H1 (cell line): ENCODE measurements at regions not wholly inside any gene's neighbourhood (a gene's known extent, or its start where the extent isn't known, plus 50 kb on each side); places are given as distances from the start of the nearest gene placed in this dataset.

ENCODE experiments used
- CTCF ChIA-PET: fragments of 300-600 bp; sonication (Branson Sonifier 250); formaldehyde crosslinking; loops from one replicate; lab custom pipeline; 2021; ENCODE audit not compliant: partially characterized antibody; lab: Charles Lee
- POLR2A ChIA-PET: fragments of 300-600 bp; sonication (Branson Sonifier 250); formaldehyde crosslinking; loops from one replicate; lab custom pipeline; 2021; ENCODE audit warnings: inconsistent platforms; ENCODE audit not compliant: partially characterized antibody; lab: Charles Lee
- DNase-seq, 2 experiments: peaks; one replicate each; pipeline versions ENCODE4 v3.0.0 to v3.0.0-alpha.2; 2010 to 2022; ENCODE audit warnings: low spot score in 2 of 2, low read depth in 1 of 2, mixed read lengths in 1 of 2
- FAIRE-seq: peaks from 2 replicates; lab custom pipeline; 2011; peaks lifted over from hg19 to GRCh38; lab: Jason Lieb, UNC
- H2AFZ ChIP-seq: 2 replicates; pipeline ENCODE4 v1.8.1; 2012; ENCODE audit warnings: low read length, inconsistent platforms
- H2AK5ac ChIP-seq: 2 replicates; pipeline ENCODE4 v1.6.1; 2013; ENCODE audit warnings: low read depth, low read length
- H2BK120ac ChIP-seq: replicated peaks from 2 replicates; pipeline ENCODE3; 2013; ENCODE audit warnings: low read depth, low read length, inconsistent platforms
- H2BK12ac ChIP-seq: 2 replicates; pipeline ENCODE4 v1.6.1; 2013; ENCODE audit warnings: low read depth, low read length
- H2BK15ac ChIP-seq: 2 replicates; pipeline ENCODE4 v1.6.1; 2013; ENCODE audit warnings: low read length
- H2BK20ac ChIP-seq: 2 replicates; pipeline ENCODE4 v1.6.1; 2013; ENCODE audit warnings: low read length
- H2BK5ac ChIP-seq: 2 replicates; pipeline ENCODE4 v1.6.1; 2013; ENCODE audit warnings: low read depth, low read length
- H3K14ac ChIP-seq: 2 replicates; pipeline ENCODE4 v1.6.1; 2013; ENCODE audit warnings: inconsistent platforms; ENCODE audit not compliant: insufficient read length
- H3K18ac ChIP-seq: 2 replicates; pipeline ENCODE4 v1.6.1; 2013; ENCODE audit warnings: low read length; ENCODE audit errors: extremely low read depth
- H3K23ac ChIP-seq: 2 replicates; pipeline ENCODE4 v1.6.1; 2013; ENCODE audit warnings: inconsistent platforms; ENCODE audit not compliant: insufficient read length
- H3K23me2 ChIP-seq: 2 replicates; pipeline ENCODE4 v1.6.1; 2013; ENCODE audit warnings: low read depth, low read length
- H3K27ac ChIP-seq: 2 replicates; pipeline ENCODE4 v1.6.1; 2011; ENCODE audit warnings: low read depth, low read length, inconsistent platforms
- H3K27me3 ChIP-seq, 4 experiments: replicated peaks in 1 of 4; 1 replicate in 1 of 4; 2 replicates in 3 of 4; pipeline versions ENCODE4 v1.6.1 to v1.8.1; 2011 to 2013; ENCODE audit warnings: low read length in 3 of 4, mild to moderate bottlenecking in 3 of 4, inconsistent platforms in 2 of 4, mixed read lengths in 2 of 4, moderate library complexity in 1 of 4; ENCODE audit not compliant: control insufficient read depth in 3 of 4, insufficient read depth in 3 of 4; ENCODE audit errors: extremely low read depth in 1 of 4
- H3K36me3 ChIP-seq, 4 experiments: 2 replicates each; pipeline versions ENCODE4 v1.6.1 to v1.8.1; 2011 to 2013; ENCODE audit warnings: mild to moderate bottlenecking in 4 of 4, low read length in 3 of 4, moderate library complexity in 2 of 4, control low read depth in 1 of 4, inconsistent platforms in 1 of 4; ENCODE audit not compliant: insufficient read depth in 4 of 4, control insufficient read depth in 2 of 4
- H3K4ac ChIP-seq: replicated peaks from 2 replicates; pipeline ENCODE3; 2013; ENCODE audit warnings: low read length, low read depth, mixed read lengths, inconsistent platforms; ENCODE audit not compliant: insufficient read length
- H3K4me1 ChIP-seq, 4 experiments: replicated peaks in 1 of 4; 1 replicate in 1 of 4; 2 replicates in 3 of 4; pipeline versions ENCODE4 v1.6.1 to v1.8.1; 2011 to 2013; ENCODE audit warnings: low read length in 3 of 4, inconsistent platforms in 2 of 4, mixed read lengths in 1 of 4; ENCODE audit not compliant: insufficient read depth in 4 of 4, control insufficient read depth in 3 of 4
- H3K4me2 ChIP-seq, 2 experiments: 2 replicates each; pipeline versions ENCODE4 v1.6.1 to v1.8.1; 2011 to 2013; ENCODE audit warnings: low read depth in 2 of 2, low read length in 2 of 2, control low read depth in 1 of 2, inconsistent platforms in 1 of 2, mild to moderate bottlenecking in 1 of 2; ENCODE audit not compliant: insufficient read depth in 1 of 2
- H3K4me3 ChIP-seq, 4 experiments: fragments of 200-600, 300-600 bp in 1 of 4; sonication (generic), shearing (Covaris generic), sonication (Bioruptor Twin) in 1 of 4; 2 replicates each; pipeline versions ENCODE4 v1.5.1 to v1.8.1; 2011 to 2016; ENCODE audit warnings: low read length in 4 of 4, low read depth in 3 of 4, control low read depth in 2 of 4, inconsistent platforms in 2 of 4, mild to moderate bottlenecking in 2 of 4, mixed read lengths in 1 of 4, moderate library complexity in 1 of 4; ENCODE audit not compliant: insufficient read depth in 2 of 4; ENCODE audit errors: extremely low read depth in 1 of 4
- H3K56ac ChIP-seq: replicated peaks from 2 replicates; pipeline ENCODE3; 2013; ENCODE audit warnings: low read depth, mild to moderate bottlenecking, mixed read lengths, low read length, inconsistent platforms; ENCODE audit not compliant: insufficient read length
- H3K79me1 ChIP-seq: 2 replicates; pipeline ENCODE4 v1.6.1; 2013; ENCODE audit warnings: low read depth, low read length, control low read depth
- H3K79me2 ChIP-seq, 2 experiments: 2 replicates each; pipeline versions ENCODE4 v1.6.1 to v1.8.1; 2012 to 2013; ENCODE audit warnings: low read length in 2 of 2, mild to moderate bottlenecking in 2 of 2, inconsistent platforms in 1 of 2; ENCODE audit not compliant: insufficient read depth in 2 of 2, control insufficient read depth in 1 of 2
- H3K9ac ChIP-seq, 4 experiments: replicated peaks in 1 of 4; 1 replicate in 1 of 4; 2 replicates in 3 of 4; pipeline versions ENCODE4 v1.6.1 to v1.8.1; 2011 to 2013; ENCODE audit warnings: low read depth in 3 of 4, low read length in 3 of 4, control low read depth in 2 of 4, mild to moderate bottlenecking in 2 of 4, moderate library complexity in 2 of 4, inconsistent platforms in 1 of 4; ENCODE audit errors: extremely low read depth in 1 of 4
- H3K9me3 ChIP-seq, 2 experiments: 2 replicates each; pipeline versions ENCODE4 v1.6.1 to v1.8.1; 2012 to 2013; ENCODE audit warnings: mild to moderate bottlenecking in 2 of 2, moderate library complexity in 2 of 2, control low read depth in 1 of 2, inconsistent platforms in 1 of 2, low read depth in 1 of 2, low read length in 1 of 2, mixed read lengths in 1 of 2; ENCODE audit not compliant: insufficient read depth in 2 of 2
- H4K20me1 ChIP-seq, 2 experiments: replicated peaks in 1 of 2; 2 replicates each; pipeline versions ENCODE3 to v1.8.1; 2011 to 2013; ENCODE audit warnings: inconsistent platforms in 2 of 2, low read length in 2 of 2, mild to moderate bottlenecking in 1 of 2; ENCODE audit not compliant: insufficient read depth in 2 of 2, control insufficient read depth in 1 of 2
- H4K5ac ChIP-seq: 2 replicates; pipeline ENCODE4 v1.6.1; 2013; ENCODE audit warnings: low read length, low read depth, mixed read lengths, inconsistent platforms; ENCODE audit not compliant: insufficient read length
- H4K8ac ChIP-seq: 2 replicates; pipeline ENCODE4 v1.8.0; 2013; ENCODE audit warnings: mild to moderate bottlenecking, moderate library complexity, low read length, inconsistent platforms; ENCODE audit not compliant: insufficient read depth; ENCODE audit errors: extremely low read depth
- H4K91ac ChIP-seq: replicated peaks from 2 replicates; pipeline ENCODE3; 2013; ENCODE audit warnings: low read length, mixed read lengths, inconsistent platforms; ENCODE audit not compliant: insufficient read length
- KDM1A ChIP-seq: fragments of 200-600, 300-600 bp; sonication (generic); IDR thresholded peaks from 2 replicates; pipeline ENCODE4 v1.7.1; 2016; ENCODE audit warnings: mild to moderate bottlenecking, low read length, borderline replicate concordance
- ZNF274 ChIP-seq: IDR thresholded peaks from 2 replicates; pipeline ENCODE4 v1.7.0; 2012; ENCODE audit warnings: low read length, borderline replicate concordance; ENCODE audit errors: extremely low read depth
- WGBS, 2 experiments: shearing (Covaris generic) in 1 of 2; methylation state at CpG; one replicate each; pipeline versions ENCODE4 v1.1.6 to v1.1.7; 2013 to 2015; ENCODE audit warnings: low lambda C conversion rate in 2 of 2, mixed read lengths in 2 of 2, inconsistent platforms in 1 of 2, low coverage in 1 of 2, missing lambda C conversion rate in 1 of 2; ENCODE audit not compliant: insufficient replicate concordance in 2 of 2, insufficient coverage in 1 of 2, insufficient read length in 1 of 2; ENCODE audit errors: extremely low coverage in 1 of 2, missing lambda C conversion rate in 1 of 2; 5-methylcytosine and 5-hydroxymethylcytosine counted together

- no peak for FAIRE-seq
- POLR2A ChIA-PET, result interaction anchor here (0.9 kb wide), 1 partner anchor 12 kb away, joined by 3 read pairs; no protein-coding TSS in a partner anchor
Observed at GRCh38 chr14:104496095-104496494, 83.5 kb upstream of the C14orf180 start.

More at GRCh38 chr14:104496095-104496494, 83.5 kb upstream of the C14orf180 start:
- Histone ChIP-seq H2BK120ac (no peak overlapping the region), H3K79me2 (no peaks in the 10 kb centered on the region), H3K14ac (no peak overlapping the region), H3K4me2 (no peak overlapping the region), H3K27me3 (no peaks in the 10 kb centered on the region), H4K5ac (no peak overlapping the region), H4K8ac (no peak overlapping the region), H3K18ac (no peak overlapping the region), H3K9ac (no peak overlapping the region), H2AK5ac (no peak overlapping the region), H3K36me3 (no peaks in the 10 kb centered on the region), H3K4ac (no peak overlapping the region), H3K27ac (no peak overlapping the region), H3K4me1 (no peaks in the 10 kb centered on the region), H3K23me2 (no peaks in the 10 kb centered on the region), H3K4me3 (no peak overlapping the region), H2BK15ac (no peak overlapping the region), H4K20me1 (no peaks in the 10 kb centered on the region), H4K91ac (no peak overlapping the region), H2BK12ac (no peak overlapping the region), H2BK5ac (no peak overlapping the region), H3K56ac (no peak overlapping the region), H3K23ac (no peak overlapping the region), H2BK20ac (no peak overlapping the region), H3K9me3 (no peaks in the 10 kb centered on the region), H2AFZ (no peak overlapping the region), H3K79me1 (no peaks in the 10 kb centered on the region)
- no peak for TF ChIP-seq KDM1A
- TF ChIP-seq ZNF274, result no peak
- CTCF ChIA-PET, result interaction anchor here (0.8 kb wide), 1 partner anchor 68 kb away, joined by 3 read pairs; no protein-coding TSS in a partner anchor
- DNase-seq, result peak in 1 of 2 experiments; percentile 24
- WGBS, 2 experiments, result 64% methylated on average over 6 of the region's 6 CpGs; no CpG with 5 or more reads in 1 of the 2 experiments
